Right lobe of liver (tissue), 4 donors: ENCODE measurements at regions not wholly inside any gene's neighbourhood (a gene's known extent, or its start where the extent isn't known, plus 50 kb on each side); places are given as distances from the start of the nearest gene placed in this dataset.

ENCODE experiments used
- POLR2A ChIP-seq: fragments of 450-650 bp; IDR thresholded peaks from one replicate; pipeline ENCODE4 v1.6.1; 2017; ENCODE audit warnings: antibody characterized with exemption, mild to moderate bottlenecking
- TF ChIP-seq, protein P1 (sequence below), 4 donors: fragments of 200-600 bp in 3 of 4; fragments of 450-650 bp in 1 of 4; IDR thresholded peaks; one replicate each; pipeline versions ENCODE4 v1.5.1 to v1.8.0; 2016 to 2022; ENCODE audit warnings: antibody characterized with exemption in 4 of 4, mild to moderate bottlenecking in 2 of 4
- donor health status: DM: no; HTN: no; CAD: no.
- donor health status: DM: no; HTN: no; CAD: no.
- donor health status: DM: no; HTN: yes; CAD: no.

DNA sequence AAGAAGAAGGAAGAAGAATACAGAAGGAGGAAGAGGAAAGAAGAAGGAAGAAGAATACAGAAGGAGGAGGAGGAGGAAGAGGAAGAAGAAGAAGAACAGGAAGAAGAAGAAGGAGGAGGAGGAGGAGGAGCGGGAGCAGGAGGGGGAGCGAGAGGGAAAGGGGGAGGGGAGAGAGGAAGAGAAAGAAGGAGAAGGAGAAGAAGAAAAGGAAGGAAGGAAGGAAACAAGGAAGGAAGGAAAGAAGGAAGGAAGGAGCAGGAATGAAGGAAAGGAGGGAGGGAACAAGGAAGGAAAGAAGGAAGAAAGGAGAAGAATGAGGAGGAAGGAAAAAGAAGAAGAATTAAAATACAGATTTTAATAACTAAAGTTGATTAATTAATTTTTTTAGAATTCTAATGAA, 82.5 kb upstream of the PTPN13 start:
- TF ChIP-seq, protein P1, sequence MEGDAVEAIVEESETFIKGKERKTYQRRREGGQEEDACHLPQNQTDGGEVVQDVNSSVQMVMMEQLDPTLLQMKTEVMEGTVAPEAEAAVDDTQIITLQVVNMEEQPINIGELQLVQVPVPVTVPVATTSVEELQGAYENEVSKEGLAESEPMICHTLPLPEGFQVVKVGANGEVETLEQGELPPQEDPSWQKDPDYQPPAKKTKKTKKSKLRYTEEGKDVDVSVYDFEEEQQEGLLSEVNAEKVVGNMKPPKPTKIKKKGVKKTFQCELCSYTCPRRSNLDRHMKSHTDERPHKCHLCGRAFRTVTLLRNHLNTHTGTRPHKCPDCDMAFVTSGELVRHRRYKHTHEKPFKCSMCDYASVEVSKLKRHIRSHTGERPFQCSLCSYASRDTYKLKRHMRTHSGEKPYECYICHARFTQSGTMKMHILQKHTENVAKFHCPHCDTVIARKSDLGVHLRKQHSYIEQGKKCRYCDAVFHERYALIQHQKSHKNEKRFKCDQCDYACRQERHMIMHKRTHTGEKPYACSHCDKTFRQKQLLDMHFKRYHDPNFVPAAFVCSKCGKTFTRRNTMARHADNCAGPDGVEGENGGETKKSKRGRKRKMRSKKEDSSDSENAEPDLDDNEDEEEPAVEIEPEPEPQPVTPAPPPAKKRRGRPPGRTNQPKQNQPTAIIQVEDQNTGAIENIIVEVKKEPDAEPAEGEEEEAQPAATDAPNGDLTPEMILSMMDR (IDR thresholded peaks at IDR 0.05), result no peak
- TF ChIP-seq POLR2A, result no peak
